Heart right ventricle (tissue), 16 donors: ENCODE measurements at regions not wholly inside any gene's neighbourhood (a gene's known extent, or its start where the extent isn't known, plus 50 kb on each side); places are given as distances from the start of the nearest gene placed in this dataset.

ENCODE experiments used
- ATAC-seq, 8 donors: fragments of 200-7000 bp; cut with Tn5 transposase; one replicate each; pipeline ENCODE4 v1.9.1; 2020; ENCODE audit warnings: mild to moderate bottlenecking in 8 of 8, moderate library complexity in 8 of 8, moderate number of reproducible peaks in 1 of 8
- DNase-seq, 2 donors: peaks; one replicate each; pipeline ENCODE4 v3.0.0-alpha.2; 2020
- H3K27ac ChIP-seq, 10 donors: fragments of 200-600 bp; sonication (generic) in 2 of 10; one replicate each; pipeline versions ENCODE4 v1.5.0 to v1.8.0; 2020 to 2022; ENCODE audit warnings: mild to moderate bottlenecking in 3 of 10
- H3K27me3 ChIP-seq, 7 donors: fragments of 200-600 bp; one replicate each; pipeline ENCODE4 v1.8.0; 2021 to 2022; ENCODE audit warnings: mild to moderate bottlenecking in 2 of 7
- H3K36me3 ChIP-seq, 9 donors: fragments of 200-600 bp; sonication (generic) in 1 of 9; one replicate each; pipeline versions ENCODE4 v1.5.0 to v1.8.0; 2020 to 2022; ENCODE audit warnings: mild to moderate bottlenecking in 2 of 9
- H3K4me1 ChIP-seq, 9 donors: fragments of 200-600 bp; sonication (generic) in 1 of 9; one replicate each; pipeline versions ENCODE4 v1.5.0 to v1.8.0; 2020 to 2022; ENCODE audit warnings: mild to moderate bottlenecking in 4 of 9
- H3K4me3 ChIP-seq, 10 donors: fragments of 200-600 bp; sonication (generic) in 2 of 10; one replicate each; pipeline versions ENCODE4 v1.5.0 to v1.8.0; 2020 to 2022; ENCODE audit warnings: mild to moderate bottlenecking in 7 of 10, moderate library complexity in 2 of 10
- H3K9me3 ChIP-seq, 11 donors: fragments of 200-600 bp in 10 of 11; sonication (generic) in 2 of 11; one replicate each; pipeline versions ENCODE4 v1.5.0 to v1.8.0; 2013 to 2022; ENCODE audit warnings: mild to moderate bottlenecking in 2 of 11, control low read depth in 1 of 11, moderate library complexity in 1 of 11
- WGBS, 2 donors: extraction: QIAGEN DNeasy Blood & Tissue Kit; methylation state at CpG; one replicate each; pipeline ENCODE4 v1.1.7; 2013; ENCODE audit warnings: inconsistent platforms in 1 of 2; 5-methylcytosine and 5-hydroxymethylcytosine counted together
- intact Hi-C, 10 donors: fragments of 100-400 bp; cut with DNase I; formaldehyde crosslinking; loops; one replicate each; pipeline versions ENCODE4 v1.11.1 to v1.14.2; 2022
- TF ChIP-seq, protein P1 (sequence below), 9 donors: fragments of 200-600 bp; sonication (generic) in 2 of 9; IDR thresholded peaks; one replicate each; pipeline versions ENCODE4 v1.5.0 to v1.8.0; 2021 to 2022; ENCODE audit warnings: antibody characterized with exemption in 9 of 9, mild to moderate bottlenecking in 5 of 9, moderate library complexity in 1 of 9
- donor health status: Arrhythmogenic right ventricular cardiomyopathy.
- donor health status: ischemic (EF 13 %, LVEDD 7.1; RV severe dilation, severe dysfunction).
- donor health status: healthy with polysubstance abuse.
- donor health status: DM: no; HTN: yes; CAD: no.
- donor health status: DM: no; HTN: no; CAD: no.
- donor health status: ischemic (EF 25% LVEDD 6.9; RV normal size, moderate dysfunction).
- donor health status: ischemic (EF 25% LVEDD 5.7; RV mildly dilated, moderate dysfunction).
- donor health status: healthy.
- donor health status: DM: yes; HTN: yes; CAD: no.
- donor health status: Ischemic cardiomyopathy.
- donor health status: ischemic (EF 35%, LVEDD 5.7; RV mildly dilated, moderate dysfunction).
- donor health status: nonischemic (EF 11% LVEDD 7.7; RV severe dilation, severe dysfunction).
- donor health status: DM: yes; HTN: yes; CAD: no.
- donor health status: PGD.
- donor health status: ischemic (EF 29% LVEDD 5.4; RV normal size, mild dysfunction).
- donor health status: nonischemic (EF 23%, LVEDD 6.1; RV moderate dilation, normal function).

- 53 to 67% methylated on average over 3 of the region's 3 CpGs for WGBS, 2 donors
- TF ChIP-seq, protein P1, sequence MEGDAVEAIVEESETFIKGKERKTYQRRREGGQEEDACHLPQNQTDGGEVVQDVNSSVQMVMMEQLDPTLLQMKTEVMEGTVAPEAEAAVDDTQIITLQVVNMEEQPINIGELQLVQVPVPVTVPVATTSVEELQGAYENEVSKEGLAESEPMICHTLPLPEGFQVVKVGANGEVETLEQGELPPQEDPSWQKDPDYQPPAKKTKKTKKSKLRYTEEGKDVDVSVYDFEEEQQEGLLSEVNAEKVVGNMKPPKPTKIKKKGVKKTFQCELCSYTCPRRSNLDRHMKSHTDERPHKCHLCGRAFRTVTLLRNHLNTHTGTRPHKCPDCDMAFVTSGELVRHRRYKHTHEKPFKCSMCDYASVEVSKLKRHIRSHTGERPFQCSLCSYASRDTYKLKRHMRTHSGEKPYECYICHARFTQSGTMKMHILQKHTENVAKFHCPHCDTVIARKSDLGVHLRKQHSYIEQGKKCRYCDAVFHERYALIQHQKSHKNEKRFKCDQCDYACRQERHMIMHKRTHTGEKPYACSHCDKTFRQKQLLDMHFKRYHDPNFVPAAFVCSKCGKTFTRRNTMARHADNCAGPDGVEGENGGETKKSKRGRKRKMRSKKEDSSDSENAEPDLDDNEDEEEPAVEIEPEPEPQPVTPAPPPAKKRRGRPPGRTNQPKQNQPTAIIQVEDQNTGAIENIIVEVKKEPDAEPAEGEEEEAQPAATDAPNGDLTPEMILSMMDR (IDR thresholded peaks at IDR 0.05): no peak
- no peaks in the 10 kb centered on the region for H3K27me3 ChIP-seq
- no peak overlapping the region for H3K27ac ChIP-seq
- H3K4me1 ChIP-seq: no peaks in the 10 kb centered on the region
- intact Hi-C loops: loop anchor here in 1 of 10 donors (10.0 kb wide), 1 partner anchor 45 kb away; no protein-coding TSS in a partner anchor
- ATAC-seq (no peak), DNase-seq (no peak)
- no peaks in the 10 kb centered on the region for H3K36me3 ChIP-seq
- no peak overlapping the region for H3K4me3 ChIP-seq
- peaks cover 0 to 16% (median 0%) of the 10 kb centered on the region in 11 donors for H3K9me3 ChIP-seq
Measured at GRCh38 chr18:71809711-71810110, 734.4 kb downstream of the CBLN2 start.

DNA sequence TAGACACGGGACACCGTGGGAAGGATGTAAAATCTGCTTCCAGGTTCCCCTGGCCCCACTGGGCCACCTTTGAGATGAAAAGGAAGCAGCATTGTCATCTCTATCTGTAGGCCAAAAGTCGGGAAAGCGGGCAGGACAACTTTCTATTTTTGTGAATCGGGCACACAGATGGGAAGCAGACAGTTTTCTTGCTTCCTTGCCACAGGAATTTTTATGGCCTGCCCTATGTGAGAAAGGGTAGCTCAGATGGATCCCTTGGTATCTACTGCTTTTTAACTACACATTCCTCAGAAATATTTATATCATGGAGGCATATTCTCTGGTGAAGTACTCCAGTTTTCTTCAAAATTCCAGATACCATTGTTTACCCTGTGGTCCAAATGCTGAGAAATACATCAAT is 735.5 kb downstream of the CBLN2 start:
- ATAC-seq (no peak), DNase-seq (no peak)
- TF ChIP-seq, protein P1 (IDR thresholded peaks at IDR 0.05): no peak
- H3K27ac ChIP-seq: no peak overlapping the region
- H3K9me3 ChIP-seq: peaks cover 0 to 16% (median 0%) of the 10 kb centered on the region in 11 donors
- no peaks in the 10 kb centered on the region for H3K36me3 ChIP-seq
- no peak overlapping the region for H3K4me3 ChIP-seq
- intact Hi-C loops: no loop called here
- no peaks in the 10 kb centered on the region for H3K27me3 ChIP-seq
- 70 to 77% methylated on average over 5 of the region's 5 CpGs for WGBS, 2 donors
- no peaks in the 10 kb centered on the region for H3K4me1 ChIP-seq

DNA sequence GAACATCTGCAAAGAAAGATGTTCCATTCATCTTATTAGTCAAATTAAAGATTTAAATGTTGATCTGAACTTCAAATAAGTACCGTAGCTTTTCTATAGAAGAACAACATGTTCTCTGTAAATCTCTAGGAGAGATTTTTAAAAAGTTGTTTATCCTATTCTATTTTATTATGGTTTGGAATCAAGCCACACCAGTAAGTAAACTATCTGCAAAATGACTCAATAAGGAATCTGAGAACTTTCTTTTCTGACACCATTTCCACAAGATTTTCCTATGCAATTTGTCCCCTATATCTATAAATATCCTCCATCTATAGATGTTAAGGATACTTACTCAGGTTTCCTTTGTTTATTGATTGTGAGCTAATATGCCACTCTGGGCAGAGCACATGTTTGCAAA is 736.6 kb downstream of the CBLN2 start:
- ATAC-seq (no peak), DNase-seq (no peak)
- WGBS, 2 donors: 92 to 96% methylated on average over 1 of the region's 1 CpG
- Histone ChIP-seq H3K36me3 (no peaks in the 10 kb centered on the region), H3K27me3 (no peaks in the 10 kb centered on the region), H3K27ac (no peak overlapping the region), H3K9me3 (peaks cover 0 to 9% (median 0%) of the 10 kb centered on the region in 11 donors), H3K4me1 (no peaks in the 10 kb centered on the region), H3K4me3 (no peak overlapping the region)
- TF ChIP-seq, protein P1 (IDR thresholded peaks at IDR 0.05): no peak
- intact Hi-C loops: no loop called here

DNA sequence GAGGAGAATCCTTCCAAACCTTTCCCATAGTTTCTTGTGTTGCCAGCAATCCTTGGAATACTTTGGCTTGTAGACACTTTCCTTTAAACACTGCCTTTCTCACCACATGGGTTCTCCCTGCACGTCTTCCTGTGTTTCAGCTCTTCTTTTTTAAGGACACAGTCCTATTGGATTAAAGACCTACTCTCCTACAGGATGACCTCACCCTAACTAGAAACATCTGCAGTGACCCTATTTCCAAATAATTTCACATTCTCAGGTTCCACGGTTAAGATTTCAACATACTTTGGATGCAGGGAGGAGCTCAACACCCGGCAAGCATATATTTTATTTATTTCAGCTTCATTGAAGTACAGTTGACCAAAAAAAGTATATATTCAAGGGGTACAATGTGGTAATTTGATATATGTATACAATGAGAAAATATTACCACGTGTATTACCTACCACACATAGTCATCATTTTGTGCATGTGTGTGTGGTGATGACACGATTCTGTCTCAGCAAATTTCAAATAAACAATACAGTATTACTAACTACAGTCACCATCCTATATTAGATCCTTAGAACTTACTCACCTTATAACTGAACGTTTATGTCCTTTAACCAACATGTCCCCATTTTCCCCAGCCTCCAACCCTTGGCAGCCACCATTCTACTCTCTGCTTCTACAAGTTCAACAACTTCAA is 745.0 kb downstream of the CBLN2 start:
- TF ChIP-seq, protein P1 (IDR thresholded peaks at IDR 0.05): no peak
- Histone ChIP-seq H3K4me1 (no peaks in the 10 kb centered on the region), H3K4me3 (no peak overlapping the region), H3K9me3 (peaks cover 0 to 12% (median 0%) of the 10 kb centered on the region in 11 donors), H3K27ac (no peak overlapping the region), H3K27me3 (no peaks in the 10 kb centered on the region), H3K36me3 (no peaks in the 10 kb centered on the region)
- ATAC-seq (no peak), DNase-seq (no peak)
- 62 to 69% methylated on average over 6 of the region's 6 CpGs for WGBS, 2 donors
- intact Hi-C loops: no loop called here
